WTC11 (cell line): ENCODE measurements at regions not wholly inside any gene's neighbourhood (a gene's known extent, or its start where the extent isn't known, plus 50 kb on each side); places are given as distances from the start of the nearest gene placed in this dataset.

Experiments used
- ATAC-seq: fragments of 200-7000 bp; cut with Tn5 transposase; 2 replicates; pipeline ENCODE4 v1.10.0; 2021; ENCODE audit warnings: mild to moderate bottlenecking, moderate library complexity
- CTCF ChIA-PET: fragments of 300-600 bp; sonication (Branson Sonifier 250); formaldehyde crosslinking; loops from one replicate; lab custom pipeline; 2021; ENCODE audit warnings: antibody characterized with exemption; lab: Charles Lee
- POLR2A ChIA-PET: fragments of 350-600 bp; sonication (Branson Sonifier 250); formaldehyde crosslinking; loops from one replicate; lab custom pipeline; 2021; ENCODE audit warnings: antibody characterized with exemption; lab: Charles Lee
- DNase-seq: peaks from one replicate; pipeline ENCODE4 v3.0.0; 2021; ENCODE audit warnings: low spot score
- H3K27ac Mint-ChIP-seq: 2 replicates; pipeline ENCODE4 v1.8.0; 2021; ENCODE audit warnings: mixed read lengths
- H3K27me3 Mint-ChIP-seq: 2 replicates; pipeline ENCODE4 v1.8.0; 2021; ENCODE audit warnings: low read depth, mild to moderate bottlenecking, moderate library complexity, mixed read lengths
- H3K36me3 Mint-ChIP-seq: 2 replicates; pipeline ENCODE4 v1.8.0; 2021; ENCODE audit warnings: mixed read lengths
- H3K4me1 Mint-ChIP-seq: 2 replicates; pipeline ENCODE4 v1.8.0; 2022; ENCODE audit warnings: mixed read lengths
- H3K4me3 Mint-ChIP-seq: 2 replicates; pipeline ENCODE4 v1.8.0; 2021; ENCODE audit warnings: mild to moderate bottlenecking, moderate library complexity, mixed read lengths
- H3K9me3 Mint-ChIP-seq: 2 replicates; pipeline ENCODE4 v1.8.0; 2021; ENCODE audit warnings: mixed read lengths
- ATF1 ChIP-seq: sonication (generic); formaldehyde crosslinking; IDR thresholded peaks from 2 replicates; pipeline ENCODE4 v1.8.1; 2023; ENCODE audit warnings: mild to moderate bottlenecking, moderate library complexity, missing genetic modification reagents
- NR3C1 ChIP-seq: sonication (generic); formaldehyde crosslinking; conservative IDR thresholded peaks from 2 replicates; pipeline ENCODE4 v1.8.1; 2023; ENCODE audit warnings: low read depth, mild to moderate bottlenecking, missing genetic modification reagents
- PRRX2 ChIP-seq: fragments of 250-450 bp; sonication (Bioruptor Pico); IDR thresholded peaks from 2 replicates; pipeline ENCODE4 v1.8.0; 2021; ENCODE audit warnings: mild to moderate bottlenecking
- TEAD1 ChIP-seq: sonication (generic); formaldehyde crosslinking; IDR thresholded peaks from 2 replicates; pipeline ENCODE4 v1.8.0; 2022; ENCODE audit warnings: mild to moderate bottlenecking, missing genetic modification reagents
- TEAD4 ChIP-seq: sonication (generic); formaldehyde crosslinking; IDR thresholded peaks from 2 replicates; pipeline ENCODE4 v1.8.0; 2022; ENCODE audit warnings: mild to moderate bottlenecking, missing genetic modification reagents
- TP53 ChIP-seq: sonication (generic); formaldehyde crosslinking; IDR thresholded peaks from 2 replicates; pipeline ENCODE4 v1.8.1; 2023; ENCODE audit warnings: mild to moderate bottlenecking, missing genetic modification reagents
- ZNF263 ChIP-seq: sonication (generic); formaldehyde crosslinking; IDR thresholded peaks from 2 replicates; pipeline ENCODE4 v1.8.1; 2022; ENCODE audit warnings: low read depth, mild to moderate bottlenecking, moderate library complexity, missing genetic modification reagents
- ZNF416 ChIP-seq: fragments of 250-450 bp; sonication (Bioruptor Pico); IDR thresholded peaks from 2 replicates; pipeline ENCODE4 v1.9.0; 2021; ENCODE audit warnings: mild to moderate bottlenecking, inconsistent platforms
- TF ChIP-seq, protein P1 (sequence below): sonication (generic); formaldehyde crosslinking; IDR thresholded peaks from 2 replicates; pipeline ENCODE4 v1.8.1; 2023; ENCODE audit warnings: mild to moderate bottlenecking, missing genetic modification reagents
- TF ChIP-seq, protein P2 (sequence below): fragments of 250-450 bp; sonication (Bioruptor Pico); IDR thresholded peaks from 2 replicates; pipeline ENCODE4 v1.8.0; 2021; ENCODE audit warnings: mild to moderate bottlenecking
- TF ChIP-seq, protein P3 (sequence below): fragments of 250-450 bp; sonication (Bioruptor Pico); IDR thresholded peaks from 2 replicates; pipeline ENCODE4 v1.9.0; 2021; ENCODE audit warnings: moderate library complexity, mild to moderate bottlenecking, inconsistent platforms, borderline replicate concordance
- TF ChIP-seq, protein P4 (sequence below): fragments of 250-450 bp; sonication (Bioruptor Pico); IDR thresholded peaks from 2 replicates; pipeline ENCODE4 v1.9.0; 2021; ENCODE audit warnings: mild to moderate bottlenecking, borderline replicate concordance
- TF ChIP-seq, protein P5 (sequence below): sonication (generic); formaldehyde crosslinking; IDR thresholded peaks from 2 replicates; pipeline ENCODE4 v1.8.1; 2023; ENCODE audit warnings: mild to moderate bottlenecking, moderate library complexity, missing genetic modification reagents
- TF ChIP-seq, protein P6 (sequence below): fragments of 250-450 bp; sonication (Bioruptor Pico); IDR thresholded peaks from 2 replicates; pipeline ENCODE4 v2.1.2; 2022; ENCODE audit warnings: mild to moderate bottlenecking, moderate library complexity

DNA sequence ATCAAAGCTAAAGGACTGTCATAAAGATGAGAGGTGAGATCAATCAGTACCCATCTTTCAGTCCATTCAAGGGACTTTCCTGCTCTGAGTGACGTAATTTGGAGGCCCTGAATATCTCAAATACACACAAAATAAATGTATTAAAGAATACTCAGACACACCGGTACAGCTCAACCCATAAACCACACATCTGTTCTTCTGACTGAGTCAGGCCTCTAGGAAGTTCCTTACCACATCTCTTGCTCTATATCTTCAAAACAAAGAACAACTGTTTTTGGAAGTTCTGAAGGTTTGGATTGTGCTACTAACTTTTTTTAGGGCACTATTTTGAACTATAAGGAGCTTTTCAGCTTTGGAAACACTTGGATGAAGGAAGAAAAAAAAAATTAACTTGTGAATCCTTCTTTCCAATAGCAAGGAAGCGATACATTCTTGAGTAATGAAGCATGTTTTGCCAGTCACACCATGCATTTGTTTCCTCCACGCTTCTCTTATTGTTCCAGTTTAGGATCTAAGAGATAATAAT, 866.5 kb upstream of the VRK2 start (continued):
- TF ChIP-seq, protein P1, sequence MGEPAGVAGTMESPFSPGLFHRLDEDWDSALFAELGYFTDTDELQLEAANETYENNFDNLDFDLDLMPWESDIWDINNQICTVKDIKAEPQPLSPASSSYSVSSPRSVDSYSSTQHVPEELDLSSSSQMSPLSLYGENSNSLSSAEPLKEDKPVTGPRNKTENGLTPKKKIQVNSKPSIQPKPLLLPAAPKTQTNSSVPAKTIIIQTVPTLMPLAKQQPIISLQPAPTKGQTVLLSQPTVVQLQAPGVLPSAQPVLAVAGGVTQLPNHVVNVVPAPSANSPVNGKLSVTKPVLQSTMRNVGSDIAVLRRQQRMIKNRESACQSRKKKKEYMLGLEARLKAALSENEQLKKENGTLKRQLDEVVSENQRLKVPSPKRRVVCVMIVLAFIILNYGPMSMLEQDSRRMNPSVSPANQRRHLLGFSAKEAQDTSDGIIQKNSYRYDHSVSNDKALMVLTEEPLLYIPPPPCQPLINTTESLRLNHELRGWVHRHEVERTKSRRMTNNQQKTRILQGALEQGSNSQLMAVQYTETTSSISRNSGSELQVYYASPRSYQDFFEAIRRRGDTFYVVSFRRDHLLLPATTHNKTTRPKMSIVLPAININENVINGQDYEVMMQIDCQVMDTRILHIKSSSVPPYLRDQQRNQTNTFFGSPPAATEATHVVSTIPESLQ (CRISPR knock-in tag), result no peak
- no peak for TF ChIP-seq TEAD1

DNA sequence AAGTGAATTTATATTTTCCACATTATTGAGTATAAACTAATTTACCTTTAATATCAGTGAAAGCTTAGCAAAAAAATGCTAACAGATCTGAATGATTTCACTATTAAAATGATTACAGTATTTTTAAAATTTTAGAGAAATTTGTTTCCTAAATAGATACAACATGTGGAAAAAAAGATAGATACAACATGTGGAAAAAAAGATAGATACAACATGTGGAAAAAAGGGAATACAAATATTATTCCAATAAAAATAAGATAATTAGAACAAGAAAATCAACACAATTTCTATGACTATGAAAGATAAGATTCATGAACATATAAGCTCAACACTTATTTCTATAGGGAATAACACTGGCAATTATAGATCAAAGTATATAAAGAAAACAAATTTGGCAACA, 865.9 kb upstream of the VRK2 start:
- no peak for TF ChIP-seq PRRX2 (CRISPR knock-in tag)
- TF ChIP-seq, protein P2, sequence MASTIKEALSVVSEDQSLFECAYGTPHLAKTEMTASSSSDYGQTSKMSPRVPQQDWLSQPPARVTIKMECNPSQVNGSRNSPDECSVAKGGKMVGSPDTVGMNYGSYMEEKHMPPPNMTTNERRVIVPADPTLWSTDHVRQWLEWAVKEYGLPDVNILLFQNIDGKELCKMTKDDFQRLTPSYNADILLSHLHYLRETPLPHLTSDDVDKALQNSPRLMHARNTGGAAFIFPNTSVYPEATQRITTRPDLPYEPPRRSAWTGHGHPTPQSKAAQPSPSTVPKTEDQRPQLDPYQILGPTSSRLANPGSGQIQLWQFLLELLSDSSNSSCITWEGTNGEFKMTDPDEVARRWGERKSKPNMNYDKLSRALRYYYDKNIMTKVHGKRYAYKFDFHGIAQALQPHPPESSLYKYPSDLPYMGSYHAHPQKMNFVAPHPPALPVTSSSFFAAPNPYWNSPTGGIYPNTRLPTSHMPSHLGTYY, result no peak
- no peaks in the 10 kb centered on the region for H3K36me3 Mint-ChIP-seq
- H3K4me1 Mint-ChIP-seq, result peaks cover 24% of the 10 kb centered on the region
- ChIA-PET CTCF (no interaction called here), POLR2A (no interaction called here)
- DNase-seq, result no peak
- no peak overlapping the region for H3K27ac Mint-ChIP-seq
- no peak overlapping the region for H3K4me3 Mint-ChIP-seq
- H3K27me3 Mint-ChIP-seq, result no peaks in the 10 kb centered on the region
- H3K9me3 Mint-ChIP-seq, result no peaks in the 10 kb centered on the region
- ATAC-seq, result no peak

DNA sequence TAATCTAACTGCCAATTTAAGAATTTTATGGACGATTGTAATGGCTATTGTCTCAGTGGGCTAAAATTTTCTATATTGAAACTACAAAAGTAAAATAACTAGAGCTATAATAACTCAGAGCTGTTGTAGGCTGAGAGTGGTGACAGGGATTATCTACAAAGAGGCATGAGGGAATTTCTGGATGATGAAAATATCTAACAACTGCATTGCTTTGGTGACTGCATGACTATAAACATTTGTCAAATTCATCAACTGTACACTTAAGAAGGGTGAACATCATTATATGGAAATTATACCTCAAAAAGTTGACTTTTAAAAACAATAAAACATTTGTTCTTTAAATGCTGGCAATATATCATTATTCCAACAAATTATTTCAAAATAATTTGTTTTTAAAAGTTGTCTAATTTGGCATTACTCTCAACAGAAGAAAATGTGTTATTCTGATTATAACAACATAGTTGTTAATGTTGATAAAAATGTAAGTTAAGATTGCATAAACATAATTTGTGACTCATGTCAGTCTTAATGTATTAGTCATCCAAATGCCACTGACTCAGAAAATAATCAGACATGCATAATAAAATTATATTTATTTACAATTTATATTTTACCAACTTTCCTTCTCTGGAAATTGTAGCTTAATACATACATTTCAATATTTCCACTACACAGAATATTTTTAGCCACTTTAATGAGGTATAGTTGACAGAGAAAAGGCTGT, 865.1 kb upstream of the VRK2 start:
- H3K4me3 Mint-ChIP-seq, result no peak overlapping the region
- ChIA-PET POLR2A (no interaction called here), CTCF (no interaction called here)
- no peak for ATAC-seq
- H3K36me3 Mint-ChIP-seq, result no peaks in the 10 kb centered on the region
- H3K9me3 Mint-ChIP-seq, result no peaks in the 10 kb centered on the region
- no peaks in the 10 kb centered on the region for H3K27me3 Mint-ChIP-seq
- no peak for DNase-seq
- no peak overlapping the region for H3K27ac Mint-ChIP-seq
- peaks cover 32% of the 10 kb centered on the region for H3K4me1 Mint-ChIP-seq
- TF ChIP-seq NR3C1 (CRISPR knock-in tag), result no peak
- TF ChIP-seq, protein P3, sequence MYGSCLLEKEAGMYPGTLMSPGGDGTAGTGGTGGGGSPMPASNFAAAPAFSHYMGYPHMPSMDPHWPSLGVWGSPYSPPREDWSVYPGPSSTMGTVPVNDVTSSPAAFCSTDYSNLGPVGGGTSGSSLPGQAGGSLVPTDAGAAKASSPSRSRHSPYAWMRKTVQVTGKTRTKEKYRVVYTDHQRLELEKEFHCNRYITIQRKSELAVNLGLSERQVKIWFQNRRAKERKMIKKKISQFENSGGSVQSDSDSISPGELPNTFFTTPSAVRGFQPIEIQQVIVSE (CRISPR knock-in tag), result no peak
- TF ChIP-seq, protein P4, sequence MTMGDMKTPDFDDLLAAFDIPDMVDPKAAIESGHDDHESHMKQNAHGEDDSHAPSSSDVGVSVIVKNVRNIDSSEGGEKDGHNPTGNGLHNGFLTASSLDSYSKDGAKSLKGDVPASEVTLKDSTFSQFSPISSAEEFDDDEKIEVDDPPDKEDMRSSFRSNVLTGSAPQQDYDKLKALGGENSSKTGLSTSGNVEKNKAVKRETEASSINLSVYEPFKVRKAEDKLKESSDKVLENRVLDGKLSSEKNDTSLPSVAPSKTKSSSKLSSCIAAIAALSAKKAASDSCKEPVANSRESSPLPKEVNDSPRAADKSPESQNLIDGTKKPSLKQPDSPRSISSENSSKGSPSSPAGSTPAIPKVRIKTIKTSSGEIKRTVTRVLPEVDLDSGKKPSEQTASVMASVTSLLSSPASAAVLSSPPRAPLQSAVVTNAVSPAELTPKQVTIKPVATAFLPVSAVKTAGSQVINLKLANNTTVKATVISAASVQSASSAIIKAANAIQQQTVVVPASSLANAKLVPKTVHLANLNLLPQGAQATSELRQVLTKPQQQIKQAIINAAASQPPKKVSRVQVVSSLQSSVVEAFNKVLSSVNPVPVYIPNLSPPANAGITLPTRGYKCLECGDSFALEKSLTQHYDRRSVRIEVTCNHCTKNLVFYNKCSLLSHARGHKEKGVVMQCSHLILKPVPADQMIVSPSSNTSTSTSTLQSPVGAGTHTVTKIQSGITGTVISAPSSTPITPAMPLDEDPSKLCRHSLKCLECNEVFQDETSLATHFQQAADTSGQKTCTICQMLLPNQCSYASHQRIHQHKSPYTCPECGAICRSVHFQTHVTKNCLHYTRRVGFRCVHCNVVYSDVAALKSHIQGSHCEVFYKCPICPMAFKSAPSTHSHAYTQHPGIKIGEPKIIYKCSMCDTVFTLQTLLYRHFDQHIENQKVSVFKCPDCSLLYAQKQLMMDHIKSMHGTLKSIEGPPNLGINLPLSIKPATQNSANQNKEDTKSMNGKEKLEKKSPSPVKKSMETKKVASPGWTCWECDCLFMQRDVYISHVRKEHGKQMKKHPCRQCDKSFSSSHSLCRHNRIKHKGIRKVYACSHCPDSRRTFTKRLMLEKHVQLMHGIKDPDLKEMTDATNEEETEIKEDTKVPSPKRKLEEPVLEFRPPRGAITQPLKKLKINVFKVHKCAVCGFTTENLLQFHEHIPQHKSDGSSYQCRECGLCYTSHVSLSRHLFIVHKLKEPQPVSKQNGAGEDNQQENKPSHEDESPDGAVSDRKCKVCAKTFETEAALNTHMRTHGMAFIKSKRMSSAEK (CRISPR knock-in tag), result no peak
- no peak for TF ChIP-seq TP53
- TF ChIP-seq, protein P5, sequence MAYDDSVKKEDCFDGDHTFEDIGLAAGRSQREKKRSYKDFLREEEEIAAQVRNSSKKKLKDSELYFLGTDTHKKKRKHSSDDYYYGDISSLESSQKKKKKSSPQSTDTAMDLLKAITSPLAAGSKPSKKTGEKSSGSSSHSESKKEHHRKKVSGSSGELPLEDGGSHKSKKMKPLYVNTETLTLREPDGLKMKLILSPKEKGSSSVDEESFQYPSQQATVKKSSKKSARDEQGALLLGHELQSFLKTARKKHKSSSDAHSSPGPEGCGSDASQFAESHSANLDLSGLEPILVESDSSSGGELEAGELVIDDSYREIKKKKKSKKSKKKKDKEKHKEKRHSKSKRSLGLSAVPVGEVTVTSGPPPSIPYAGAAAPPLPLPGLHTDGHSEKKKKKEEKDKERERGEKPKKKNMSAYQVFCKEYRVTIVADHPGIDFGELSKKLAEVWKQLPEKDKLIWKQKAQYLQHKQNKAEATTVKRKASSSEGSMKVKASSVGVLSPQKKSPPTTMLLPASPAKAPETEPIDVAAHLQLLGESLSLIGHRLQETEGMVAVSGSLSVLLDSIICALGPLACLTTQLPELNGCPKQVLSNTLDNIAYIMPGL (CRISPR knock-in tag), result no peak
- no peak for TF ChIP-seq ATF1 (CRISPR knock-in tag)
- no peak for TF ChIP-seq ZNF416
- TF ChIP-seq, protein P1 (CRISPR knock-in tag), result no peak
- no peak for TF ChIP-seq TEAD4 (CRISPR knock-in tag)
- TF ChIP-seq, protein P6, sequence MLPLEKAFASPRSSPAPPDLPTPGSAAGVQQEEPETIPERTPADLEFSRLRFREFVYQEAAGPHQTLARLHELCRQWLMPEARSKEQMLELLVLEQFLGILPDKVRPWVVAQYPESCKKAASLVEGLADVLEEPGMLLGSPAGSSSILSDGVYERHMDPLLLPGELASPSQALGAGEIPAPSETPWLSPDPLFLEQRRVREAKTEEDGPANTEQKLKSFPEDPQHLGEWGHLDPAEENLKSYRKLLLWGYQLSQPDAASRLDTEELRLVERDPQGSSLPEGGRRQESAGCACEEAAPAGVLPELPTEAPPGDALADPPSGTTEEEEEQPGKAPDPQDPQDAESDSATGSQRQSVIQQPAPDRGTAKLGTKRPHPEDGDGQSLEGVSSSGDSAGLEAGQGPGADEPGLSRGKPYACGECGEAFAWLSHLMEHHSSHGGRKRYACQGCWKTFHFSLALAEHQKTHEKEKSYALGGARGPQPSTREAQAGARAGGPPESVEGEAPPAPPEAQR (CRISPR knock-in tag), result no peak
- no peak for TF ChIP-seq ZNF263 (CRISPR knock-in tag)
